Right lobe of liver (tissue), 6 donors: ENCODE measurements at regions not wholly inside any gene's neighbourhood (a gene's known extent, or its start where the extent isn't known, plus 50 kb on each side); places are given as distances from the start of the nearest gene placed in this dataset.

Experiments used
- ATAC-seq, 4 donors: fragments of 200-7000 bp; cut with Tn5 transposase; one replicate each; pipeline ENCODE4 v1.9.1; 2020; ENCODE audit warnings: mild to moderate bottlenecking in 4 of 4, moderate library complexity in 4 of 4
- DNase-seq, 3 donors: peaks; one replicate each; pipeline ENCODE4 v3.0.0-alpha.2; 2020
- H3K27ac ChIP-seq, 3 donors: fragments of 200-600 bp; one replicate each; pipeline ENCODE4 v1.8.0; 2022
- H3K27me3 ChIP-seq, 2 donors: fragments of 200-600 bp; one replicate each; pipeline ENCODE4 v1.8.0; 2022
- H3K36me3 ChIP-seq, 4 donors: fragments of 200-600 bp; sonication (generic) in 1 of 4; one replicate each; pipeline versions ENCODE4 v1.5.1 to v1.8.0; 2017 to 2022; ENCODE audit warnings: control low read depth in 1 of 4
- H3K4me1 ChIP-seq, 4 donors: fragments of 200-600 bp; sonication (generic) in 1 of 4; one replicate each; pipeline versions ENCODE4 v1.5.1 to v1.8.0; 2017 to 2022; ENCODE audit warnings: control low read depth in 1 of 4
- H3K4me3 ChIP-seq, 3 donors: fragments of 200-600 bp; one replicate each; pipeline ENCODE4 v1.8.0; 2022
- H3K9me3 ChIP-seq, 4 donors: fragments of 200-600 bp; sonication (generic) in 1 of 4; one replicate each; pipeline versions ENCODE4 v1.5.1 to v1.8.0; 2017 to 2022; ENCODE audit warnings: control low read depth in 1 of 4
- CTCF ChIP-seq, 4 donors: fragments of 200-600 bp in 3 of 4; fragments of 450-650 bp in 1 of 4; IDR thresholded peaks; one replicate each; pipeline versions ENCODE4 v1.5.1 to v1.8.0; 2016 to 2022; ENCODE audit warnings: antibody characterized with exemption in 4 of 4, mild to moderate bottlenecking in 2 of 4
- POLR2A ChIP-seq: fragments of 450-650 bp; IDR thresholded peaks from one replicate; pipeline ENCODE4 v1.6.1; 2017; ENCODE audit warnings: antibody characterized with exemption, mild to moderate bottlenecking
- WGBS: methylation state at CpG from one replicate; pipeline ENCODE4 v1.1.6; 2018; ENCODE audit warnings: low coverage, low lambda C conversion rate; ENCODE audit not compliant: insufficient coverage; ENCODE audit errors: missing lambda C conversion rate; 5-methylcytosine and 5-hydroxymethylcytosine counted together
- intact Hi-C, 2 donors: fragments of 100-400 bp; cut with DNase I; formaldehyde crosslinking; loops; one replicate each; pipeline versions ENCODE4 v1.11.2 to v1.14.1; 2022
- donor health status: DM: no; HTN: yes; CAD: no.
- donor health status: DM: no; HTN: no; CAD: no.
- donor health status: DM: no; HTN: no; CAD: no.
- donor health status: DM: no; HTN: yes; CAD: no.
- donor health status: DM: no; HTN: yes; CAD: no.

- no peaks in the 10 kb centered on the region for H3K36me3 ChIP-seq
- H3K4me3 ChIP-seq, result no peak overlapping the region
- no peaks in the 10 kb centered on the region for H3K4me1 ChIP-seq
- 55% methylated on average over 8 of the region's 9 CpGs for WGBS
- TF ChIP-seq CTCF (IDR thresholded peaks at IDR 0.05), result no peak
- TF ChIP-seq POLR2A, result no peak
- no peaks in the 10 kb centered on the region for H3K27me3 ChIP-seq
- H3K9me3 ChIP-seq, result no peaks in the 10 kb centered on the region
- H3K27ac ChIP-seq, result no peak overlapping the region
- ATAC-seq (no peak), DNase-seq (no peak)
- intact Hi-C loops, result no loop called here
Measured at GRCh38 chr20:58044931-58045555, 183.4 kb downstream of the ANKRD60 start.

- DNase-seq, result no peak
- intact Hi-C loops, result no loop called here
- no peak for ATAC-seq
- no peaks in the 10 kb centered on the region for H3K4me1 ChIP-seq
- 25% methylated on average over 2 of the region's 6 CpGs for whole genome bisulfite sequencing
- H3K9me3 ChIP-seq, result no peaks in the 10 kb centered on the region
- no peak overlapping the region for H3K27ac ChIP-seq
- TF ChIP-seq POLR2A (no peak), CTCF (IDR thresholded peaks at IDR 0.05) (no peak)
- no peak overlapping the region for H3K4me3 ChIP-seq
- no peaks in the 10 kb centered on the region for H3K36me3 ChIP-seq
- H3K27me3 ChIP-seq, result no peaks in the 10 kb centered on the region
Measured at GRCh38 chr20:58044286-58044685, 184.2 kb downstream of the ANKRD60 start.

GRCh38 chr20:58043236-58044140 lies 185.0 kb downstream of the ANKRD60 start:
- Histone ChIP-seq H3K27me3 (no peaks in the 10 kb centered on the region), H3K36me3 (no peaks in the 10 kb centered on the region), H3K9me3 (no peaks in the 10 kb centered on the region), H3K4me1 (no peaks in the 10 kb centered on the region), H3K4me3 (no peak overlapping the region), H3K27ac (no peak overlapping the region)
- ATAC-seq, result no peak
- intact Hi-C loops, result no loop called here
- DNase-seq, result no peak
- TF ChIP-seq POLR2A (no peak), CTCF (IDR thresholded peaks at IDR 0.05) (no peak)
- 25% methylated on average over 11 of the region's 17 CpGs for WGBS

- Histone ChIP-seq H3K36me3 (no peaks in the 10 kb centered on the region), H3K9me3 (no peaks in the 10 kb centered on the region), H3K4me3 (no peak overlapping the region), H3K27ac (no peak overlapping the region), H3K4me1 (no peaks in the 10 kb centered on the region), H3K27me3 (no peaks in the 10 kb centered on the region)
- TF ChIP-seq CTCF (IDR thresholded peaks at IDR 0.05) (no peak), POLR2A (no peak)
- intact Hi-C loops, result no loop called here
- WGBS, result 13% methylated on average over 1 of the region's 1 CpG
- ATAC-seq, result no peak
- no peak for DNase-seq
Measured at GRCh38 chr20:58042591-58042990, 185.9 kb downstream of the ANKRD60 start.
